GM19438 (cell line): ENCODE measurements at regions not wholly inside any gene's neighbourhood (a gene's known extent, or its start where the extent isn't known, plus 50 kb on each side); places are given as distances from the start of the nearest gene placed in this dataset.

Experiments used
- ATAC-seq: cut with Tn5 transposase; IDR thresholded peaks from one replicate; pipeline ENCODE4 v1.9.1; 2021; ENCODE audit warnings: low read depth; ENCODE audit not compliant: unreplicated experiment

DNA sequence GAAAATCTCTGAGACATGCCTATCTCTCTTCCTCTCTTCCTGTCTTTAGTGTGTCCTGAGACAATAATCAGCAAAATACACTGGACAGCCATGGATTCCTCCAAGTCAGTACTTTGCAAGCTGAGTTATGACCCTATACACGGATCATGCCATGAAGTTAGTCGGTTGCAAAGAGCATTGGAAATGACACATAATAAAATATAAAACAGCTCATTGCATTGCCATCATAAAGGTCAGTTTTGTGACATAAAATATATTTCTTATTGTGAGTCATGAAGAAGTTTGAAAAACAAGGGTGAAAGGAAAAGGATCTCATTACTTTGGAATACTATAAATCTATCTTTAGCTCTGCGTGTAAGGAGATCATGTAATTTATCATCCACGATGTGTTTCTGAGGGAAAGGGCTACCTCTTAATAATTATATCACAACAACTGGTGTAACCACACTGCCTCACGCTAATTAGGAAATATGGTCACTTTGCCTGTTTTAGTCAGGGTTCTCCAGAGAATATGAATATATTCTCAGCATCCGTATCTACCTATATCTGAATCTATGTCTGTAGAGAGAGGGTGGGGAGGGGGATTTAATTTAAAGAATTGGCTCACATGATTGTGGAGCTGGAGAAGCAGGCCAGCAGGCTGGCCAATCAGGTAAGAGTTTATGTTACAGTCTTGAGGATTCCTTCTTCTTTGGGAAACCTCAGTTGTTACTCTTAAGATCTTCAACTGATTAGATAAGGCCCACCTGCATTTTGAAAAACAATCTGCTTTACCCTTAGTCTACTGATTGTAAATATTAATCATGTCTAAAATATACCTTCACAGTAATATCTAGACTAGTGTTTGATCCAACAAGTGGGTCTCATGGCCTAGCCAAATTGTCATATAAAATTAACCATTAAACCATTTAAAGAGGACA, 198.8 kb downstream of the FAT3 start:
- no peak for ATAC-seq

DNA sequence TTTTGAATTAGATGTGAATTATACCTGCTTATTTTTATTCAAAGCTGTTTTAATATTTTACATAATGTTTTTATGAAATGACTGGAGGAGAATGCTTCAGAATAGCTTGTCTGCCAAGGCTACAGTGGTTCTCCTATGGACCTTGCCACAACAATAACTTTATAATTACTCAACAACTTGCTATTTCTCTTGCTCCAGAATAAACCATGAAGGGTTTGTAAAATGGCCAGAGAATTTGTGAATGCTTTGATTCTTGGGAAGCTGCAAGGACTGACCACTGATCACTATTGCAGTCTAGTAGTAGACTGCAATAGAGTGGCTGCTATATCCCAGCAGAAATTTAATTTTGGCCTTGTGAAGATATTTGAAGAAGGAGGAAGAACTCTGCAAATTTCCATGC, 199.7 kb downstream of the FAT3 start:
- no peak for ATAC-seq

DNA sequence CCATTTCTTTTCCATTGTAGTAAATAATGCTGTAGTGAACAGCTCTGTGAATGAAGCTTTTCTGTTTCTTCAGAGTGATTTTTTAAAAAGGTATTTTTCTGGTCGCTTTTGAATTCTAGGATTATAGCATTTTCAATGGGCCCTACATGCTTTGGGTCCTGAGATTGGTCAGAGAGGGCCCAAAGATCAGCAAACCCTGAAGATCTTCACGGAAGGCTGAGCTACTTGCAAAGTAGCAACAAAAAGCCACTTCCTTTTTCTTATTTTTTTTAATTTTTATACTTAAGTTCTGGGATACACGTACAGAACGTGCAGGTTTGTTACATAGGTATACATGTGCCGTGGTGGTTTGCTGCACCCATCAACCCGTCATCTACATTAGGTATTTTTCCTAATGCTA, 200.5 kb downstream of the FAT3 start:
- no peak for ATAC-seq

DNA sequence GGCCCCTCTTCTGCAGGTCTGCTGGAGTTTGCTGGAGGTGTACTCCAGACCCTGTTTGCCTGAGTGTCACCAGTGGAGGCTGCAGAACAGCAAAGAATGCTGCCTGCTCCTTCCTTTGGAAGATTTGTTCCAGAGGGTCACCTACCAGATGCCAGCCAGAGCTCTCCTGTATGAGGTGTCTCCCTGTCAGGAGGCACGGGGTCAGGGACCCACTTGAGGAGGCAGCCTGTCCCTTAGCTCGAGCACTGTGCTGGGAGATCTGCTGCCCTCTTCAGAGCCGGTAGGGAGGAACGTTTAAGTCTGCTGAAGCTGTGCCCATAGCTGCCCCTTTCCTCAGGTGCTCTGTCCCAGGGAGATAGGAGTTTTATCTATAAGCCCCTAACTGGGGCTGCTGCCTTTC, 207.9 kb downstream of the FAT3 start:
- ATAC-seq = no peak

DNA sequence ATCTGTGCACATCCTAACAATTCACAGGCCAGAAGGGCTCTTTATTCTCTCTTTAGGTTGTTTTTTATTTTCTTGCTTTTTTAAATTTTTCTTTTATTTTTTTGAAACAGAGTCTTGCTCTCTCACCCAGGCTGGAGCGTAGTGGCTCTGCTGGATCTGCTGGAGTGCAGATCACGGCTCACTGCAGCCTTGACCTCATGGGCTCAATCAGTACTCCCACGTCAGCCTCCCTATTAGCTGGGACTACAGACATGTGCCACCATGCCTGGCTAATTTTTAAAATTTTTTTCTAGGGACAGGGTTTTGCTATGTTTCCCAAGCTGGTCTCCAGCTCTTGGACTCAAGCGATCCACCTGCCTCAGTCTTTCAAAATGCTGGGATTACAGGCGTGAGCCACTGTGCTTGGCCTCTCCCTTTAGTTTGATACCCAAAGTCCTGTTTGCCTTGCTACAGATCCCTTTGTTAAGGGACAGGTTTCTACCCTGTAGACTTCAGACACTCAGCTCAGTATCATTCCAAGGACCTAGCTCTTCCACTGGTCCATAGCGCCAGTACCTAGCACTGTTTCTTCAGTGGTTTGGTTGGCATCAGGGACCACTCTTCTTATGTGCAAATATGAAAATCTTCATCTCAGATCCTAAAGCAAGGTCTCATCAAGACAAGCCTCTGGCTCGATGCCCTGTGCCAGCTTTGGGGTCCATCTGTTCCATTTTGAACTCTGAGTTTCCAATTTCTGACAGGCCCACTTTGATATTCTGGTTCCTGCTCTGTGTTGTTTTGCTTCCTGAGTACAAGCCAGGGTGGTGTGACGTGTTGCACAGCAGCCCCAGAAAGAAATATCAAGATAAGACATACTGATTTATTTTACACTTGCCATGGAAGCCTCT, 211.7 kb downstream of the FAT3 start:
- no peak for ATAC-seq

DNA sequence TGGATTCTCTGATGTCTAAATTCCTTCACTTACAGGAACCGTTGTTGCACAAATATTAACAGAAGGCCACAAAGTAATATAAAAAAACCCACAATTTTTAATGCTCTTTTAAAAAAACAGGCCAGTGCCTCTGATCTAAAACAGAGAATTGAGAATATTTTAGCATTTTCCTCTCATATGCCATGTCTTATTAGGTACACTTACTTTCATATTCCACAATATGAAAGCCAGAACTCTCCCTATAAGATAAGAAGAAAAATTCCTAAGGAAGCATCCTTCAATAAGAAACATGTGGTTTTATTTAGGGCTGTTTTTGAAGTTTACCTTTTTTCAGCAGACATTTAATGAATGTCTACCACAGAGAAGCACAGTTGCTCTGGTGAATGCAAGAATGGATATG, 214.5 kb downstream of the FAT3 start:
- ATAC-seq = no peak

DNA sequence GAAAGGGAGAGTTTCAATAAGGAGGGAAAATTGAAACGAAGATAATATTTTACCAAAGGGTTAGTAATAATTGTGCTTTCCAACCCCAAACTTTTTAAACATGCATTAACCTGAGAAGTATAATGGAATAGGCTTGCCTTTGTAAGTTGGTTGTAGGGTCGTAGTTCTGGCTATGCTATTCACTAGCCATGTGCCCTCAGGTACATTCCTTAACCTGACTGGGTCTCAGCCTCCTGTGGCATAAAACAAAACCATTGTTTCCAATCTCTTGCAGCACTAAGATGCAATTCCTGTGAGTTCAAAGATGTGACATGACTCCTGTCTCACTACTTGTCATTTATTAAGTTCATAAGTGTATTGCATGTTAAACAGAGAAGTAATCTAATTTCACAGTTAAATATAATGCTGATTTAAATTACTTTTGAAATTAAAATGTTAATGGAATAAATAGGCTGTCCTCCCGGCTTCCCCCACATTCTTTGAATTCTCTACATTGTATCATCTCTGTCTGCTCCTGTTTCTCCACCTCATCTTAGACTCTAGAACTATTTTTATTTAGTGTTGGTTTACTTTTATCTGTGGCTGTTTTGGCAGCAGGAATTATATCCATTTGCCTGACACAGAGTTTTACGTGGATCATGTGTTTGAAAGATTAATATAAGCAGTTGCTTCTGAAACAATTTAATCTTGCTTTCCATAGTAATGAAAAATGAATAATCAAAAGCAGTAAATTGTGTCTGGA, 216.3 kb downstream of the FAT3 start:
- ATAC-seq = no peak

DNA sequence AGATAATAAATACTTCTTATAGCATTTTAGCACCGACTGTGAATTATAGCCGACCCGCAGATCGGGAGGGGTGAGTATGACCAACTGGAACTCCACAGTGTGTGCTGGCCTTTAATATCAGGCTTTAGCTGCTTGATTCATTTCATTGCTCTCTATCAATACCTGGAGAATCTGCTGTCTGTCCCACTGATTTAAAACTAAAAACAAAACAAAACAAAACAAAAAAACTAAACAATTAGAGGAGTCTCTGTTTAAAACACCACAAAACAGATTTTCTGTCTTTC, 216.8 kb downstream of the FAT3 start:
- no peak for ATAC-seq

DNA sequence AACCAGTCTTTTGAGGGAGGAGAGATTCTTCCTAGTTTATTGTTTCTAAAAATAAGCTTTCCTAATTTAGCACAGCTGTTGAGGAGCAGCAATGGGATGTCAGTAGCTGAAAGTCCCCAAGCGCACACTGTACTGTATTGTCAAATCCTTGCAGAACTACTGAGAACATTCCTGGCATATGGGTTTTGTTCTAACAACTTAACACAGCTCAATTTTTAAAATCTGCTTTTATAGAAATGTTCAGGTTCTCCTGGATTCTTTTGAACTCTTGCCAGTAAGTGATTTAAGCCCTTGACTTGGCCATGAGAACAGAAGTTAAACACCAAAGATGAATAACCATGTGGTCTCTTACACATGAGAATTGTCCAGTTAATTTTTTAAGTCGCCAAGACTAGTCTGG, 218.6 kb downstream of the FAT3 start:
- ATAC-seq = no peak

DNA sequence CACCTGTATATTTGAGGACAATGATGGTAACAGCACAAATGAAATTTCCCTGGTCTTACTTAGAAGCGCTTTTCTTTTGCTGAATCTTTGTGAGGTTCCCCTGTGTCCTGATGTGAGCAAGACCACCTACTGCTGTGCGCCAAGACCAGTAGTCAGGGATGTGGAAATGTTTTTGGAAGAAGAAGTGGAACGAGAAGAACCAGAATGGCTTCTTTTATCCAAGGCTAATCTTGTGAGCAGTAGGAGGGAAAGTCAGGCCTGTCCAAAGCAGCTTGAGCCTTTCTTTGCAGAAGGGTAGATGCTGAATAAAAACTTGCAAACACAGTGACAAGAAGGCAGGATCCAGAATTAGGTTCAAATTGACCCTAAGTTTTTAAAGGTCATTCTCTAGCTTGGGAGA, 223.0 kb downstream of the FAT3 start:
- no peak for ATAC-seq

DNA sequence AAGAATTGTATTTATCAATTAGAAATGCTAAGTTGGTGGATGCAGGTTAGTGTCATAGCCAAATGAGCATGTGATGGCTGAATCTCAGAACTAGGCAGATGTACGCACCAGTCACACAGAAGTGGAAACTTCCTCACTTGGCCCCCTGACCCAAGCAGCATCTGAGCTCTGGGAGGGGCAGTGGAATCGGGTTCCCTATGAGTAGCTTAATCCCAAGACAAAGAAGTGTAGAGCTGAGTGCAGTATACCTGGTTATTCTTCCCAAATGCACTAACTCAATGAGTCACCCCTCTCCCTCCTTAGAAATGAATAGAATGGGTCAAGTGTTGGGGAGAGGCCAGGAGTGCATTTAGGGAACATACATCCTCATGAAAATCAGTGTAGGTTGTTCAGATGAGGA, 224.6 kb downstream of the FAT3 start:
- ATAC-seq = no peak

DNA sequence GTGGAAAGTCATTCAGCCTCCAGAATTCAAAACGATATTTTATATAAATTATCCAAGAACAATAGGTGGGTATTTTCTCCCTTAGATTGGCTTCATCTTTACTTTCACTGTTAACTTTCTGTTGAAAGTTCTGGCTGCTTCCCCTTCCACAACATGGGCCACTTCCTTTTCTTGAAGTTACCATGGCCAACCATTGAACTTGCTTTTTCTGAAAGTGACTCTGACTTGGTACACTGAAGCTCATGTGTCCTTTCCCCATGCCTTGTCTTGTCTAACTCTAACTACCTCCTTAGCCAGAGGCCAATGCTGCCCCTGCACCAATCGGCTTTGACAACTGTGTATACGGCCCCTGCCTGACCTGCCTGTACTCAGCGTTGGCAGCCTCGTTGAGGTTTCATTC, 225.2 kb downstream of the FAT3 start:
- ATAC-seq = no peak

DNA sequence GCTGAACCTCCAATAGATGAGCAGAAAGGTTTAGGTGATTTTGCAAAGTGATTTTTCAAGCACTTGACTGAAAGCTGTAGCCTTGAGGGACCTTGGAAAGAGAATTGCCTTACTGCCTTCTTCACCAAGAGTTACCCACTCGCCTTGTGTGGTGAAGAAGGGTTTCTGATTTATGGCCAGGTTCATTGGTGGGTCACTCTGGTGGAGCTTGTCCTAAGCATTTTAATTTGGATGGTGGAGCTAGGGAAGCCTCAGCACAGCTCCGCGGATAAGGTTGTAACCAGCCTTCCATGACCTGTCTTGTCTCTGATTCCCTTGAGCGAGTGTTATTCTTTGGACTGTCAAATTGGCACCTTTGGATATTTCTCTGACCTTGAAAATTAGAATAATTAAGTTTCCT, 226.4 kb downstream of the FAT3 start:
- no peak for ATAC-seq

DNA sequence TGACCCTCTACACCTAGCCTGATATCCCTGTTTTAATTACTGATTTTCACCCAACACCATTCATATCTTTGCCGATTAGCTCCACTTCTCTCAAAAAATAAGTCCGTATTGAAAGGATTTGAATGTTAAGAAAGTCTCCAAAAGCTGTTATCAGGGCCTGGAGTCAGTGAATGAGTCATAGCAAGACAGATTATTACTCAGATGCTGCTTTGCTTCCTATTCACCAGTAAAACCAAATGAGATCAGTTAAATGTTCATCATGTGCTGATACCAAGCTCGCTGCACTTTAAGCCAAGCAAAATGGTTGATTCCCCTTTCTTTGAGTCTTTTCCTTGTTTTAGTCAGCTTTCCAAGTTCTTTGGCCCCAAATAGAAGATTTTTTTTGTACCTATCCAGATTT, 228.4 kb downstream of the FAT3 start:
- ATAC-seq = no peak

DNA sequence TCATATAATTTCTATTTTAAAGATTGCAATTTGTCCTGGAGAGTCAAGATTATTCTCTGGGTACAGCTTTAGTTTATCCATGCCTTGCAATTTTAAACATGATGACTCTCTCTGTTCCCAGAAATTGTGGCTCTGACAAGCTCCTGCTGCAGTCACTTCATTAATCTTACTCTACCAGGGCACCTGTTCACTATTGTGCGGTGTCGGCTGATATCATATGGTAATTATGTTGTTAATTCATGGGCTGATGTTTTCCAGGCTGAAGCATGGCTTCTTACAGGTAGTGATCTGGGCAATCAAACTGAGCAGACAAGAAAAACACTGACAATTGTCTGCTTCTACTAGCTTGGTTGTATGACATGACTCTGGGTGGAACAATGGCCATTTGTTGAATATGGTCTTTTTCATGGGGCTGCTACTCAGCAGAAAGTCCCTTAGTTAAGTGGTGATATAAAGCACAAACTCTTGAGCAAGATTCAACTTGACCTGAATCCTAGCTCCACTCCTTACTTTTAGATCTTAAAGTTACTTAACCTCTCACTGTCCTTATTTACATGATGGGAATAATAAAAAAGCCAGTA, 230.7 kb downstream of the FAT3 start:
- no peak for ATAC-seq

DNA sequence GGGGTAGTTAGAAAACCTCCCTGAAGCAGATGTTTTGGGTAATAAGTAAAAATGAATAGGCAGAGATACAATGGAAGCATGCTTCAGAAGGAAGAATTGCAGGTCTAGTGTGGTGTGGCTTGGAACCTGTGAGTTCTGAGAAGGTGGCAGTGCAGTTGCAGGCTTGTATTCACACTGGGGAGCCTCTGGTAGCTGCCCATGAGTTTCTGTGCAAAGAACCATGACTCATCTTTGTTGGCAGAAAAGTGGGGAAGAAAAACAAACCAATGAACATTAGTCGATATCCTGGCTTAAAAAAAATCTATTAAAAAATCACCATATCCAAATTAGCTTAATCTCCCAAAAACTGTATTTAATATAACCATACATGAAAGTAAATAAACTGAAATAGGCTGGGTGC, 232.6 kb downstream of the FAT3 start:
- ATAC-seq = no peak

DNA sequence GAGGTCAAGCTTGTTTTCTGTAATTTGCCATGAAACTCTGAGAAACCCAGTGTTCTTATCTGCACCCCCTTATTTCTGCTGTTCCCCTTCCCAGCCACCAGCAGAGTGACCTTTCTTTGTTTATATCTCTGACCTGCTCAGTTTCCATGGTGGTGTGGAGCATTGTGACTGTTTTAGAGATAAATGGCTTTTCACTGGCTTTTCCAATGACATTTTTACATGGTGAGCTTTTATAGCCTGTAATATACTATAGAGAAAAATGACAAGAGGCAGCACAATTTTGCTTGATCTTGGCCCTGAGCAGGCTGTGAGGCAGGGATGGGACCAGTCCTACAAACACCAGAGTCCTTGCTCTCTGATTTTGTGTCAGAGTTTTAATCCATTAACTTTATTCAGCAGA, 233.9 kb downstream of the FAT3 start:
- no peak for ATAC-seq

DNA sequence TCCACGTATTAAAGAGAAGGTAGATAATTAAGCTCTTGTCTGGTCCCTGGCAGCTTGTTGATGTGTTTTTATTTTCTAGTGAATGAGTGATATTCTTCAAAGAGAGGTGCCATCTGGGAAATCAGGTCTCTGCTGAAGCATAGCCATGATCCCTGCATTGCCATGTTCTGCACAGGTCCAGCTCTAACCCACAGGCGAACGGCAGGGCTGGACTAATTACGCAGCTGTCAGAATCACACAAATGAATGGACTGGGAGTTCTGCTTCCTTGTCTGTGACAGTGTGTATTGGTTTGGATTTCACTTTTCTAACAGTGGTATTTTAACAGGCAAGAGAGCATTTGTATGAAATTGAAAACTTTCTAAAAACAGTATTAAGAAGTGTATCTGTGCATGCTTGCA, 235.6 kb downstream of the FAT3 start:
- ATAC-seq = no peak

DNA sequence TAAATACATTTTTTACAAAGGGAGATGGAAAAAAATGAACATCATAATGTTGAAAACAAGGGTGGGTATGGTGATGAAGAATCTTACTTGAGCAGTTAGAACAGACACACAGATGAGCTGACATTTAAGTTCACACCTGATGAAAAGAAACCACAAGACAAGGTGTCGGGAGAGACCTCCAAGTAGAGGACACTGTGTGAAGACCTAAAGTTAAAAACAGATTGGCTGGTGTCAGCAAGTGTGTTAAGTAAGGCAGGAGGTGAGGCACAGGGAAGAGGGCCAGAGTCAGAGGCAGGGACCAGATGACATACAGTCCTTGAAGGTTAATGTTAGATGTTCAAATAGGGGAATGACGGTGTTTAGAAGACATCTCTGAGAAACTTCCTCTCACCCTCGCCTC, 236.8 kb downstream of the FAT3 start:
- ATAC-seq = no peak

DNA sequence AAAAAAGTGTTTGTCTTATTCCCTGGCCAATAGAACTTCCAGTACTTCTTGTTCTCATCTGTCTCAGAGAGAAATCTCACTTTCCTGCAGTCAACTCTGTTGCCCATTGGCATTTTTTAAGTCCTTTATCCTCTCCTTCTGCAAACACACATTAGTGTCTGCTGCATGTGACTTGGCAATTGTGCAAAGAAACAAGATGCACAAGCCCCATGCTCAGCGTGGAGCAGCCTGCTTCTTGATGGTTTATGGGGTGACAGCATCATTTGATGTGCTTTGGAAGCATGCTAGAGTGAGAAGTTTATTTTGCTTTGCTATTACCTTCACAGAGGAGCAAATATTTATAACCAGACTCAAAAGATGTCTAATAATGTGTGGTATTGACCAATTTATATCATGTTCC, 238.2 kb downstream of the FAT3 start:
- no peak for ATAC-seq

DNA sequence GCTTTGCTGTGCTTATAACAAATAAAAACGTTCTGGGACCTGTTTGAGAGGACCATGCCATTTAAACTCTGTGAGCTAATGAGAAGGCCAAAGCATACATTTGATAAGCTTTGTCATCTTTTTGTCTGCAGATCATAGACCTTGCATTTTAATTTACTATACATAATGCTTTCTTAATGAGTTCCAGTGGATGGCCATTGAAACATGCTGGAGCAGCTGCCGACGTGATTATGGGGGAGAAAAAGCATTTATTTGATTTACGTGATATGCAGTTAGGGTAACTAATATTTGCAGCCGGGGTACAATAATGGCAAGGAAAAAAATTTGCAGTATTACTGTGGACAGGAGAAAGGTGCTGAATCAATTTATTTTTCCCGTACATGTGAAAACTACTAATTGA, 240.2 kb downstream of the FAT3 start:
- no peak for ATAC-seq
